Endothelial cell of umbilical vein (primary cell): ENCODE measurements at regions not wholly inside any gene's neighbourhood (a gene's known extent, or its start where the extent isn't known, plus 50 kb on each side); places are given as distances from the start of the nearest gene placed in this dataset.

ENCODE experiments used
- BruUV-seq: library from RNA; stranded (reverse); fragments of 400-500 nt; replicated peaks from 2 replicates; lab custom pipeline; 2021; lab: Mats Ljungman, UMichigan
- CTCF ChIA-PET: fragments of 300-600, 350-600 bp; sonication (Branson Sonifier 250); formaldehyde crosslinking; loops from one replicate; lab custom pipeline; 2021; ENCODE audit warnings: antibody characterized with exemption, inconsistent platforms; lab: Charles Lee
- POLR2A ChIA-PET: fragments of 300-600, 350-600 bp; sonication (Branson Sonifier 250); formaldehyde crosslinking; loops from one replicate; lab custom pipeline; 2021; ENCODE audit warnings: antibody characterized with exemption, inconsistent platforms; lab: Charles Lee
- DNase-seq: peaks from one replicate; pipeline ENCODE4 v3.0.0-alpha.2; 2011; ENCODE audit warnings: low read depth, low spot score
- FAIRE-seq: peaks from 2 replicates; lab custom pipeline; 2011; peaks lifted over from hg19 to GRCh38; lab: Jason Lieb, UNC
- H2AFZ ChIP-seq: 2 replicates; pipeline ENCODE4 v1.6.0; 2012; ENCODE audit warnings: low read depth, low read length, control low read depth, inconsistent platforms
- H3K27ac ChIP-seq: 2 replicates; pipeline ENCODE4 v1.5.1; 2011; ENCODE audit warnings: low read depth, mild to moderate bottlenecking, control low read depth, low read length, moderate library complexity; ENCODE audit not compliant: insufficient read depth
- H3K27me3 ChIP-seq, 2 experiments: 2 replicates each; pipeline versions ENCODE4 v1.6.0 to v1.6.1; 2011; ENCODE audit warnings: low read length in 2 of 2, mixed read lengths in 1 of 2; ENCODE audit not compliant: control insufficient read depth in 2 of 2, insufficient read depth in 2 of 2
- H3K36me3 ChIP-seq, 2 experiments: 2 replicates in 1 of 2; 3 replicates in 1 of 2; pipeline ENCODE4 v1.5.1; 2011; ENCODE audit warnings: low read length in 2 of 2, mild to moderate bottlenecking in 1 of 2, moderate library complexity in 1 of 2; ENCODE audit not compliant: control insufficient read depth in 2 of 2, insufficient read depth in 2 of 2; ENCODE audit errors: extremely low read depth in 1 of 2
- H3K4me1 ChIP-seq: 3 replicates; pipeline ENCODE4 v1.5.1; 2011; ENCODE audit warnings: mild to moderate bottlenecking, low read length; ENCODE audit not compliant: control insufficient read depth, insufficient read depth; ENCODE audit errors: extremely low read depth
- H3K4me2 ChIP-seq: 2 replicates; pipeline ENCODE4 v1.6.1; 2011; ENCODE audit warnings: low read length, control low read depth, mixed read lengths; ENCODE audit not compliant: insufficient read depth
- H3K4me3 ChIP-seq, 3 experiments: fragments of 200-600 bp in 1 of 3; sonication (generic), shearing (Covaris generic) in 1 of 3; replicated peaks in 1 of 3; 2 replicates each; pipeline ENCODE4 v1.5.1; 2011 to 2016; ENCODE audit warnings: control low read depth in 3 of 3, low read length in 3 of 3, mild to moderate bottlenecking in 2 of 3, inconsistent platforms in 1 of 3, low read depth in 1 of 3, moderate library complexity in 1 of 3; ENCODE audit not compliant: insufficient read depth in 1 of 3
- H3K79me2 ChIP-seq: 2 replicates; pipeline ENCODE4 v1.6.0; 2012; ENCODE audit warnings: low read length, inconsistent platforms; ENCODE audit not compliant: control insufficient read depth, insufficient read depth
- H3K9ac ChIP-seq: replicated peaks from 2 replicates; pipeline ENCODE3; 2011; ENCODE audit warnings: low read length, control low read depth; ENCODE audit not compliant: insufficient read depth; ENCODE audit errors: extremely low read depth
- H3K9me1 ChIP-seq: replicated peaks from 3 replicates; pipeline ENCODE4 v1.6.0; 2011; ENCODE audit warnings: mild to moderate bottlenecking, low read length; ENCODE audit not compliant: control insufficient read depth, insufficient read depth; ENCODE audit errors: extremely low read depth
- H3K9me3 ChIP-seq: replicated peaks from 2 replicates; pipeline ENCODE4 v1.5.1; 2012; ENCODE audit warnings: low read length, inconsistent platforms; ENCODE audit not compliant: control insufficient read depth, insufficient read depth
- H4K20me1 ChIP-seq: replicated peaks from 2 replicates; pipeline ENCODE3; 2011; ENCODE audit warnings: mild to moderate bottlenecking, low read length; ENCODE audit not compliant: control insufficient read depth, insufficient read depth; ENCODE audit errors: extremely low read depth
- EZH2 ChIP-seq: IDR thresholded peaks from 2 replicates; pipeline ENCODE4 v1.6.1; 2012; ENCODE audit warnings: borderline replicate concordance, low read depth, mild to moderate bottlenecking, moderate library complexity, low read length, inconsistent platforms; ENCODE audit not compliant: severe bottlenecking
- FOS ChIP-seq: IDR thresholded peaks from 2 replicates; pipeline ENCODE4 v1.6.1; 2011; ENCODE audit warnings: mild to moderate bottlenecking, low read length, moderate library complexity, borderline replicate concordance; ENCODE audit not compliant: insufficient read depth
- GATA2 ChIP-seq: IDR thresholded peaks from 2 replicates; pipeline ENCODE4 v1.7.0; 2011; ENCODE audit warnings: low read depth, mild to moderate bottlenecking, moderate library complexity, mixed read lengths, low read length; ENCODE audit not compliant: insufficient read length, insufficient read depth
- JUN ChIP-seq: IDR thresholded peaks from 2 replicates; pipeline ENCODE4 v1.6.1; 2011; ENCODE audit warnings: borderline replicate concordance, low read depth; ENCODE audit not compliant: insufficient read length, insufficient read depth
- MYC ChIP-seq: IDR thresholded peaks from one replicate; pipeline ENCODE4 v1.6.1; 2011; ENCODE audit warnings: mild to moderate bottlenecking, low read depth, low read length
- POLR2A ChIP-seq: IDR thresholded peaks from 2 replicates; pipeline ENCODE4 v1.6.1; 2012; ENCODE audit warnings: low read depth, mild to moderate bottlenecking, control low read depth, low read length
- POLR2AphosphoS5 ChIP-seq: IDR thresholded peaks from 2 replicates; pipeline ENCODE4 v1.6.1; 2012; ENCODE audit warnings: low read depth, mild to moderate bottlenecking, control low read depth, low read length, moderate library complexity; ENCODE audit not compliant: insufficient read depth
- dilution Hi-C: fragments of 300-500 bp; cut with MboI; formaldehyde crosslinking; loops from one replicate; pipeline ENCODE4 v1.15.0; 2019; ENCODE audit warnings: low sequenced_read_pairs; ENCODE audit not compliant: extremely low pct_ligation_motif_present
- intact Hi-C: fragments of 100-400 bp; cut with micrococcal nuclease; formaldehyde crosslinking; loops from one replicate; pipeline ENCODE4 v1.10.0; 2022
- TF ChIP-seq, protein P1 (sequence below): IDR thresholded peaks from 2 replicates; pipeline ENCODE4 v1.6.1; 2011; ENCODE audit not compliant: insufficient read depth, insufficient read length
- TF ChIP-seq, protein P2 (sequence below), 2 donors: IDR thresholded peaks; 1 replicate in 1 of 2; 2 replicates in 1 of 2; pipeline ENCODE4 v1.5.1; 2011; ENCODE audit warnings: low read length in 2 of 2, mild to moderate bottlenecking in 2 of 2, moderate library complexity in 2 of 2, control low read depth in 1 of 2, inconsistent platforms in 1 of 2, low read depth in 1 of 2; ENCODE audit not compliant: insufficient read depth in 1 of 2; ENCODE audit errors: extremely low read depth in 1 of 2

DNA sequence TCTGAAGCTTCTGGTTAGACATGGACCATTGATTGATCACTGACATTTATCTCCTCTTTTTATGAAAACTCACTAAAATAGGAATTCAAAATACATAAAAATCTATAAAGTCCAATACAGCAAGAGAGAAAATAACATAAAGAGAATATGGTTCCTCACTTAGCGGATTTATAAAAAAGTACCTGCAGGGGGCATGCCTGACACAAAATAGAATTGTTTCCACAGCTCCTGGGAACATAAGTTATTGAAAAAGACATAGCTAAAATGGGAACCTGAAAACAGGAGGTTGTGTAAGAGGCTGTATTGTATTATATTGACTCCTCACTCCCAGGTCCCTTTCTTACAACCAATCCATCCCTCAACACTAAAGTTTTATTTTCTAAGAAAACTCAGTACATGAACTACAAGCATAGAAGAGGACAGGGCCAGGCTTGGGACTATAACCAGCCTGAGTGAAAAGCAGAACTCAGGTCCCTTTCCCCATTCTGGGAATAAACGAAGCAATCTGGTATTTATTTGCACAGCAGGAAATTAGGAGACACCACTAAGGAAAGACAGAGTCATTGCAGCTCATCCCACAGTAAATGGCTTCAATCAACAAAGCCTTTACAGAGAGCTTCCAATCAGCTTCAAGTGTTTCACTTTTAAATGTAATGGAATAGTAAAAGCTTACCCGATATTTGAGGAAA lies 121.1 kb upstream of the NDST4 start:
- Histone ChIP-seq H3K9me1 (no peaks in the 10 kb centered on the region), H3K4me2 (no peak overlapping the region), H3K36me3 (no peaks in the 10 kb centered on the region), H3K27ac (no peak overlapping the region), H3K9ac (no peak overlapping the region), H3K9me3 (no peaks in the 10 kb centered on the region), H2AFZ (no peak overlapping the region), H3K4me1 (no peaks in the 10 kb centered on the region), H3K79me2 (no peaks in the 10 kb centered on the region), H3K27me3 (no peaks in the 10 kb centered on the region), H4K20me1 (no peaks in the 10 kb centered on the region), H3K4me3 (no peak overlapping the region)
- BruUV-seq, result no TSS peak
- FAIRE-seq, result no peak
- TF ChIP-seq JUN (no peak), POLR2A (no peak), MYC (no peak), GATA2 (no peak), FOS (no peak), EZH2 (no peak), POLR2AphosphoS5 (no peak)
- TF ChIP-seq, protein P1, sequence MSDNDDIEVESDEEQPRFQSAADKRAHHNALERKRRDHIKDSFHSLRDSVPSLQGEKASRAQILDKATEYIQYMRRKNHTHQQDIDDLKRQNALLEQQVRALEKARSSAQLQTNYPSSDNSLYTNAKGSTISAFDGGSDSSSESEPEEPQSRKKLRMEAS, result no peak
- TF ChIP-seq, protein P2, sequence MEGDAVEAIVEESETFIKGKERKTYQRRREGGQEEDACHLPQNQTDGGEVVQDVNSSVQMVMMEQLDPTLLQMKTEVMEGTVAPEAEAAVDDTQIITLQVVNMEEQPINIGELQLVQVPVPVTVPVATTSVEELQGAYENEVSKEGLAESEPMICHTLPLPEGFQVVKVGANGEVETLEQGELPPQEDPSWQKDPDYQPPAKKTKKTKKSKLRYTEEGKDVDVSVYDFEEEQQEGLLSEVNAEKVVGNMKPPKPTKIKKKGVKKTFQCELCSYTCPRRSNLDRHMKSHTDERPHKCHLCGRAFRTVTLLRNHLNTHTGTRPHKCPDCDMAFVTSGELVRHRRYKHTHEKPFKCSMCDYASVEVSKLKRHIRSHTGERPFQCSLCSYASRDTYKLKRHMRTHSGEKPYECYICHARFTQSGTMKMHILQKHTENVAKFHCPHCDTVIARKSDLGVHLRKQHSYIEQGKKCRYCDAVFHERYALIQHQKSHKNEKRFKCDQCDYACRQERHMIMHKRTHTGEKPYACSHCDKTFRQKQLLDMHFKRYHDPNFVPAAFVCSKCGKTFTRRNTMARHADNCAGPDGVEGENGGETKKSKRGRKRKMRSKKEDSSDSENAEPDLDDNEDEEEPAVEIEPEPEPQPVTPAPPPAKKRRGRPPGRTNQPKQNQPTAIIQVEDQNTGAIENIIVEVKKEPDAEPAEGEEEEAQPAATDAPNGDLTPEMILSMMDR (IDR thresholded peaks at IDR 0.05; ENCODE audit: extremely low read depth in 1 of 2, insufficient read depth in 1 of 2, low read depth in 1 of 2, low read length in 2 of 2), result no peak
- intact Hi-C loops (no loop called here), dilution Hi-C loops (no loop called here)
- CTCF ChIA-PET, result no interaction called here
- no peak for DNase-seq
- POLR2A ChIA-PET, result no interaction called here
